ENCODE measurements at regions not wholly inside any gene's neighbourhood (a gene's known extent, or its start where the extent isn't known, plus 50 kb on each side); places are given as distances from the start of the nearest gene placed in this dataset.
"Not testable (repeated sequence)": the region's sequence is repeated elsewhere in the genome, so short reads cannot be mapped to it uniquely, and the experiment has no call there.

DNA sequence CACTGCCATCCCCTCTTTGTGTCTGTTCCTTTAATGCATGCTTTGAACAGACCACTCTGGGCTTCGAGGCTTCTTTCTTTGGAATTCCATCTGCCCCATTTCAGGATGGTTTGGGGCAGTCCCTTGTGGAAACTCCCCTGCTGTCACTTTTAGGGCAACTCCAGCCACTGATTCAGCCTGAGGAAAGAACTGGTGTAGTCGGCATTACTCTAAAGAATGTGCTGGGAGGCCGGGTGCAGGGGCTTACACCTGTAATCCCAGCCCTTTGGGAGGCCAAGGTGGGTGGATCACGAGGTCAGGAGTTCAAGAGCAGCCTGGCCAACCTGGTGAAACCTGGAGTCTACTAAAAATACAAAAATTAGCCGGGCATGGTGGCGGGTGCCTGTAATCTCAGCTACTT is 358.1 kb upstream of the NUPR2 start:
- DNase-seq, result no peak
- ATAC-seq, result no peak
- intact Hi-C loops (cut with DNase I, micrococcal nuclease), result no loop called here

DNA sequence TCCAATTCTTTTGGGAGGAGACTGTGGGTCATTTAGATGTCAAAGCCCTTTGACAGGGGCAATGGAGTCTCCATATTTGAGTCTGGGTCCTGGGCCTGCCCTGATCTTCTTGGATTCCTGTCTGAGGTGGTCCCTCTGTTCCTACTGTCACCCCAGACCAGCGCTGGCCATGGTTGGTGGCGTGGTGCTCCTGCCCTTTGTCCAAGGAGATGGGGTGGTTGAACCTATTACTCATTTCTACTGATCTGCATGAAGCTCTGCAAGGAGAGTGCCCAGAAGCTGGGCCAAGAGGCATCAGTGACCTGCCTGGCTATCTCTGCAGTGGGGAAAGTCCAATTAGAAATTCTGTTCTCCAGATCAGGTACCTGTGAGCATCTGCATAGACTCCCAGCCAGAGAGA is 355.6 kb upstream of the NUPR2 start:
- DNase-seq, result no peak
- ATAC-seq, result no peak
- intact Hi-C loops (cut with DNase I, micrococcal nuclease), result no loop called here

DNA sequence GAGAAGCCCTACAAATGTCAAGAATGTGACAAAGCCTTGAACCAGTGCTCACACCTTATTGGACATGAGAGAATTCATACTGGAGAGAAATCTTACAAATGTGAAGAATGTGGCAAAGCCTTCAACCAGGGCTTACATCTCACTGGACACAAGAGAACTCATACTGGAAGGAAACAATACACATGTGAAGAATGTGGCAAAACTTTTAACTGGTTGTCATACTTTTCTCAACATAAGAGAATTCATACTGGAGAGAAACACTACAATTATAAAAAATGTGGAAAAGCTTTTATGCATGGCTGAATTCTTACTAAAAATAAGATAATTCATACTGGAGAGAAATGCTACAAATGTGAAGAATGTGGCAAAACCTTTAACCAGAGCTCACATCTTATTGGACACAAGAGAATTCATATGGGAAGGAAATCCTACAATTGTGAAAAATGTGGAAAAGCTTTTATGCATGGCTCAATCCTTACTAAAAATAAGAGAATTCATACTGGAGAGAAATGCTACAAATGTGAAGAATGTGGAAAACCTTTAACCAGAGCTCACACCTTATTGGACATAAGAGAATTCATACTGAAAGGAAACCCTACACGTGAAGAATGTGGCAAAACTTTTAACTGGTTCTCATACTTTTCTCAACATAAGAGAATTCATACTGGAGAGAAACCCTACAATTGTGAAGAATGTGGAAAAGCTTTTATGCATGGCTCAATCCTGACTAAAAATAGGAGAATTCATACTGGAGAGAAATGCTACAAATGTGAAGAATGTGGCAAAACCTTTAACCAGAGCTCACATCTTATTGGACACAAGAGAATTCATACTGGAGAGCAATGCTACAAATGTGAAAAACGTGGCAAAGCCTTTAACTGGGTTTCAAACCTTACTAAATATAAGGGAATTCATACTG is 350.6 kb upstream of the NUPR2 start:
- DNase-seq; intact Hi-C loops (cut with DNase I, micrococcal nuclease); ATAC-seq: not testable (repeated sequence)

DNA sequence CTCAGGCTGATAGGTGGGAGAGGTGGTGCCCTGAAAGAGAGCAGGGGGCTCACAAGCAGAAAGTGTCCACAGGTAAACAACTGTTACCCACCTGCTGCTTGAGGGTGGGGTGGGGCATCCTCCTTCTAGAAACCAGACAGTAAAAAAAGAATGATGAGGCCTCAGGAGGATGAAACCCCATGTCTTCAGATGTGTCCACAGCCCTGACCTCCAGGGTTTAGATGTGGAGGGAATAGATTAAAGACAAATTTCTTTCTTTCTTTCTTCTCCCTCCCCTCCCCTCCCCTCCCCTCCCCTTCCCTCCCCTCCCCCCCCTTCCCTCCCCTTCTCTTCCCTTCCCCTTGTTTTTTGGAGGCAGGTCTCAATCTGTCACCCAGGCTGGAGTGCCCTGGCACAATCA is 333.5 kb upstream of the NUPR2 start:
- intact Hi-C loops (cut with DNase I, micrococcal nuclease), result no loop called here

DNA sequence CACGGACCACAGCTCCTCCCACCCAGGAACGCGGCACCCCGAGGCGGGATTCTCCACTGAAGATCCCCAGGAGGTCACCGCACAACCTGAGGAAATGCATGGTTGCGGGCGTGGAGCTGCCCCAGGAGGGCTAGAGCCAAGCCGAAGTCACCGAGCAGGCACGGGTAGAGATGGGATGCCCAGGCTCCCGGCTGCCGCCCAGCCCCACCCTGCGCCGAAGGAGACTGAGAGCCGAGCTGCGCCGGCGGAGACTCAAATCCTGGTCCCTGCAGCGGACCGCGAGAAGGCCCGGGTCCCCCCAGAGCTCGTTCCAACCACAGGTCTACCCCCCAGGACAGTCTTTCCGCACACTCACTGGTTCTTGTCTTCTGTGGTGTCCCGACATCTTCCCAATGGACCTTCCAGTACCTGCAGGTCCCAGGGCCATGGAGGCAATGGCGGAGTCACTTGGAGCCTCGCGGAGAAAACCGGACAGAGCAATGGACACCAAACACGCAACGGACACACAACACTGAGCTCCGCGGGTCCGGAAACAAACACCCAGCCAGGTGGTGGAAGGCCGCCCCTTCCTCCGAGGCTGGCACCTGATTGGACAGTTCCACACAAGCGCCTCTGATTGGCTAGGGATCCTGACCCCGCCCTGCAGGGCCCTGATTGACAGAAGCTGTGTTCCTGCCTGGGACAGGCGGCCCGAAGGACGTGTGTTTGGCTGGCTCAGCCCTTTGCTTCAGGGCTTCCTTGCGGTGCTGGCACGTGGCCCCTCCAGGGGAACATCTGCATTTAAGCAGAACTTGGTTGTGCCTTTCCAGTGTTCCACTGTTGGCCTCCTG is 331.9 kb upstream of the NUPR2 start:
- DNase-seq, result no peak
- ATAC-seq, result no peak

More for the DNA sequence above, 333.5 kb upstream of the NUPR2 start:
- ATAC-seq (no peak), DNase-seq (no peak)

DNA sequence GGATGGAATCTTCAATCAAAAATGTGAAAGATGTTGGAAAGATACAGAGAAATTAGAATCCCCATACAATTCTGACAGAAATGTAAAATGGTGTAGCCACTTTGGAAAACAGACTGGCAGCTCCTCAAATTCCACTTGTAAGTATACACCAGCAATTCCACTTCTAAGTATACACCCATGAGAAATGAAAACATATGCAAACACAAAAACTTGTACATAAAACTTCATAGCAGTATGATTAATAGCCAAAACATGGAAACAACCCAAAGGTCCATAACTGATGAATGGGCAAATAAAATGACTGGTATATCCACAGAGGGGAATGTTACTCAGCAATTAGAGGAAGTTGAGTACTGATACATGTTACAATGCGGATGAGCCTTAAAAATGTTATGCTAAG is 304.3 kb upstream of the NUPR2 start:
- intact Hi-C loops (cut with DNase I, micrococcal nuclease); DNase-seq; ATAC-seq: not testable (repeated sequence)

More for the DNA sequence above, 331.9 kb upstream of the NUPR2 start:
- intact Hi-C loops (cut with DNase I, micrococcal nuclease), result no loop called here

DNA sequence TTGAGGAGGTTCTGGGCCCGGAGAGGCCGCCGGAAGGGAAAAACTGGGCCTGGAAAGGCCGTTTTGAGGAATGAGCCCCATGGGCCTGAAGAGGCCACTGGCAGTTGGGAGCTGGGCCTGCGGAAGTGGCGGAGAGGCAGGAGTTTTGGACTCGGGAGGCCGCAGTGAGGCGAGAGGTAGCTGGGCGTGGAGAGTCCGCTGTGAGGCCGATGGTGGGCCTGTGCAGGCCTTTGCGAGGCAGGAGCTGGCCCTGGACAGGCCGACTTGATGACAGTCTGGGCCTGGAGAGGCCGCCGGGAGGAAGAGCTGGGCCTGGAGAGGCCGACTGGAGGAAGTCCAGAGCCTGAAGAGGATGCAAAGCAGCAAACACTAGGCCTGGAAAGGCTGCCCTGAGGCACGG is 259.0 kb upstream of the NUPR2 start:
- intact Hi-C loops (cut with DNase I, micrococcal nuclease), result no loop called here
- no peak for ATAC-seq
- DNase-seq, result no peak

DNA sequence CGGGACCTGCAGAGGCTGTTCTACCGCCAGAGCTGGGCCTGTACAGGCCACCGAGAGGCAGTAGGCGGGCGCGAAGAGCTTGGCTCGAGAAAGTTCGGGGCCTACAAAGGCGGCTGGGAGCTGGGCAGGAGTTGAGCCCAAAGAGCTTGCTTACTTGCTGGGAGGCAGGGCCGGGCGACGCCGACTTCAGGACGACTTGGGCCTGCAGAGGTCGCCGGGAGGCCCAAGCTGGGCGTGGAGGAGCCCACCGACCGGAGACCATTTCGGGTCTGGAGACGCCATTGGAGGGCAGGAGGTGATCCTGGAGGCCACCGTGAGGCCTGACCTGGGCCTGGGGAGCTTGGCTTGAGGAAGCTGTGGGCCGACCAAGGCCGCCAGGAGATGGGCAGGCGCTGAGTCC is 258.4 kb upstream of the NUPR2 start:
- DNase-seq; ATAC-seq; intact Hi-C loops (cut with DNase I, micrococcal nuclease): not testable (repeated sequence)

DNA sequence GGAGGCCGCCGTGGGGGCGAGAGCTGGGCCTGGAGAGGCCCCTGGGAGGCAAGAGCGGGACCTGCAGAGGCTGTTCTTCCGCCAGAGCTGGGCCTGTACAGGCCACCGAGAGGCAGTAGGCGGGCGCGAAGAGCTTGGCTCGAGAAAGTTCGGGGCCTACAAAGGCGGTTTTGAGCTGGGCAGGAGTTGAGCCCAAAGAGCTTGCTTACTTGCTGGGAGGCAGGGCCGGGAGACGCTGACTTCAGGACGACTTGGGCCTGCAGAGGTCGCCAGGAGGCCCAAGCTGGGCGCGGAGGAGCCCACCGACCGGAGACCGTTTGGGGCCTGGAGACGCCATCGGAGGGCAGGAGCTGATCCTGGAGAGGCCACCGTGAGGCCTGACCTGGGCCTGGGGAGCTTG is 257.1 kb upstream of the NUPR2 start:
- DNase-seq, result peak; percentile 43 to 87
- ATAC-seq; intact Hi-C loops (cut with DNase I, micrococcal nuclease): not testable (repeated sequence)

DNA sequence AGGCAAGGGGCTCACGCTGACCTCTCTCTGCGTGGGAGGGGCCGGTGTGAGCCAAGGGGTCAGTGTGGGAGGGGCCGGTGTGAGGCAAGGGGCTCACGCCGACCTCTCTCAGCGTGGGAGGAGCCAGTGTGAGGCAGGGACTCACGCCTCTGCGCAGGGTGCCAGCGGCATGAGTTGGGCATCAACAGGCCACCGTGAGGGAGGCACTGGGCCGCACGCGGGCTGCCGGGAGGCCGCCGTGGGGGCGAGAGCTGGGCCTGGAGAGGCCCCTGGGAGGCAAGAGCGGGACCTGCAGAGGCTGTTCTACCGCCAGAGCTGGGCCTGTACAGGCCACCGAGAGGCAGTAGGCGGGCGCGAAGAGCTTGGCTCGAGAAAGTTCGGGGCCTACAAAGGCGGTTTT is 255.6 kb upstream of the NUPR2 start:
- ATAC-seq; intact Hi-C loops (cut with DNase I, micrococcal nuclease): not testable (repeated sequence)
- DNase-seq, result peak; percentile 31 to 39

DNA sequence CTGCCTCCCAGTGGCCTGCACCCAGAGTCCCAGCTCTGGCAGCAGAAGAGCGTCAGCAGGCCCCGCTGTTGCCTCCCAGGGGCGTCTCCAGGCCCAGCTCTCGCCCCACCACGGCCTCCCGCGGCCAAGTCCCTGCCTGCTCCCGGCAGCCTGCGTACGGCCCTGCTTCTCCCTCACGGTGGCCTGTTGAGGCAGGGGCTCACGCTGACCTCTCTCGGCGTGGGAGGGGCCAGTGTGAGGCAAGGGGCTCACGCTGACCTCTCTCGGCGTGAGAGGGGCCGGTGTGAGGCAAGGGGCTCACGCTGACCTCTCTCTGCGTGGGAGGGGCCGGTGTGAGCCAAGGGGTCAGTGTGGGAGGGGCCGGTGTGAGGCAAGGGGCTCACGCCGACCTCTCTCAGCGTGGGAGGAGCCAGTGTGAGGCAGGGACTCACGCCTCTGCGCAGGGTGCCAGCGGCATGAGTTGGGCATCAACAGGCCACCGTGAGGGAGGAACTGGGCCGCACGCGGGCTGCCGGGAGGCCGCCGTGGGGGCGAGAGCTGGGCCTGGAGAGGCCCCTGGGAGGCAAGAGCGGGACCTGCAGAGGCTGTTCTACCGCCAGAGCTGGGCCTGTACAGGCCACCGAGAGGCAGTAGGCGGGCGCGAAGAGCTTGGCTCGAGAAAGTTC is 254.1 kb upstream of the NUPR2 start:
- DNase-seq; ATAC-seq; intact Hi-C loops (cut with DNase I, micrococcal nuclease): not testable (repeated sequence)

DNA sequence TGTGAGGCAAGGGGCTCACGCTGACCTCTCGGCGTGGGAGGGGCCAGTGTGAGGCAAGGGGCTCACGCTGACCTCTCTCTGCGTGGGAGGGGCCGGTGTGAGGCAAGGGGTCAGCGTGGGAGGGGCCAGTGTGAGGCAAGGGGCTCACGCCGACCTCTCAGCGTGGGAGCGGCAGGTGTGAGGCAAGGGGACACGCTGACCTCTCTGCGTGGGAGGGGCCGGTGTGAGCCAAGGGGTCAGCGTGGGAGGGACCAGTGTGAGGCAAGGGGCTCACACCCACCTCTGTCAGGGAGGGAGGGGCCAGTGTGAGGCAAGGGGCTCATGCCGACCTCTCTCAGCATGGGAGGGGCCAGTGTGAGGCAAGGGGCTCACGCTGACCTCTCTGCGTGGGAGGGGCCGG is 251.7 kb upstream of the NUPR2 start:
- DNase-seq; ATAC-seq; intact Hi-C loops (cut with DNase I, micrococcal nuclease): not testable (repeated sequence)

DNA sequence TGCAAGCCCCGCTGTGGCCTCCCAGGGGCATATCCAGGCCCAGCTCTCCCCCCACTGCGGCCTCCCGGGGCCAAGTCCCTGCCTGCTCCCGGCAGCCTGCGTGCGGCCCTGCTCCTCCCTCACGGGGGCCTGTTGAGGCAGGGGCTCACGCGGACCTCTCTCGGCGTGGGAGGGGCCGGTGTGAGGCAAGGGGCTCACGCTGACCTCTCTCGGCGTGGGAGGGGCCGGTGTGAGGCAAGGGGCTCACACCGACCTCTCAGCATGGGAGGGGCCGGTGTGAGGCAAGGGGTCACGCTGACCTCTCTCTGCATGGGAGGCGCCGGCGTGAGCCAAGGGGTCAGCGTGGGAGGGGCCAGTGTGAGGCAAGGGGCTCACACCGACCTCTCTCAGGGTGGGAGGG is 251.2 kb upstream of the NUPR2 start:
- ATAC-seq; DNase-seq; intact Hi-C loops (cut with DNase I, micrococcal nuclease): not testable (repeated sequence)

DNA sequence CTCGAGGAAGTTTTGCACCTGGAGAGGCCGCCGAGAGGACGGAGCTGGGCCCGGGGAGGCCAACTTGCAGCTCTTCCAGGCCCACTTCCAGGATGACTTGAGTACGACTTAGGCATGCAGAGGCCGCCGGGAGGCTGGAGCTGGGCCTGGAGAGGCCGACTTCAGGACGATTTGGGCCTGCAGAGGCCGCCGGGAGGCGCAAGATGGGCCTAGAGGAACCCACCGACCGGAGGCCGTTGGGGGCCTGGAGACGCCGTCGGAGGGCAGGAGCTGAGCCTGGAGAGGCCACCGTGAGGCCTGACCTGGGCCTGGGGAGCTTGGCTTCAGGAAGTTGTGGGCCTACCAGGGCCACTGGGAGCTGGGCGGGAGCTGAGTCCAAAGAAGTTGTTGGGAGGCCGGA is 250.5 kb upstream of the NUPR2 start:
- ATAC-seq; DNase-seq; intact Hi-C loops (cut with DNase I, micrococcal nuclease): not testable (repeated sequence)

DNA sequence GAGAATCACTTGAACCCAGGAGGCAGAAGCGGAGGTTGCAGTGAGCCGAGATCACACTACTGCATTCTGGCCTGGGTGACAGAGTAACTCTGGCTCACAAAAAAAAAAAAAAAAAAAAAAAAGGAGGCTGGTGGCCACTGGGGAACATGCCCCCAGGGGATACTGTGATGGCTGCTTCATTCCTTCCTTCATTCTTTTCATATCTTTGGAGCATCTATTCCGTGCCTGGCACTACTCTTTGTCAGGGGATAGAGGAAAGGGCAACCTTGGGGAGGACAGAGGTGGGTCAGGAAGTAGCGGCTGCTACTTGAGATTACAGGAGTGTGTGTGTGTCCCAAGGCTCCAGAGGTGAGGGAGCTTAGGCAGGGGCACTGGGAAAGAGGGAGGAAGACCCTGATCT is 236.4 kb upstream of the NUPR2 start:
- intact Hi-C loops (cut with DNase I, micrococcal nuclease); DNase-seq: not testable (repeated sequence)

DNA sequence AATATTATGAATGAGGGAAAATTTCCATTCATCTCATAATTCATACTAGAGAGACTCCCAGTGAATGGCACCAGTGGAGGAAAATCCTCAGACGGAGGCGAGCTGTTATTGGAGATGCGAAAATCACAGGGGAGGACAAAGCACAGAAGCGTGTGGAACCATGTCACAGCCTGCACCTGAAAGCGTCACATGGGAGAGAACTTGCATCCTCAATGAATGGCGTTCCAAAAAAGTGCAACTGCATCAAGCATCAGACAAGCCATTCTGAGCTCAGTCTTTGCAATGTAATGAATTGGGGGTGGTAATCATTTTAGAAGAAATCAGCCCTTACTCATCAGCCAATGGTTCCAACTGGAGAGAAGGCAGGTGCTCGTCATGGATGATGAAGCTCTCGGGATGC is 235.0 kb upstream of the NUPR2 start:
- ATAC-seq; DNase-seq; intact Hi-C loops (cut with DNase I, micrococcal nuclease): not testable (repeated sequence)

More for the DNA sequence above, 236.4 kb upstream of the NUPR2 start:
- not testable (repeated sequence) for ATAC-seq

DNA sequence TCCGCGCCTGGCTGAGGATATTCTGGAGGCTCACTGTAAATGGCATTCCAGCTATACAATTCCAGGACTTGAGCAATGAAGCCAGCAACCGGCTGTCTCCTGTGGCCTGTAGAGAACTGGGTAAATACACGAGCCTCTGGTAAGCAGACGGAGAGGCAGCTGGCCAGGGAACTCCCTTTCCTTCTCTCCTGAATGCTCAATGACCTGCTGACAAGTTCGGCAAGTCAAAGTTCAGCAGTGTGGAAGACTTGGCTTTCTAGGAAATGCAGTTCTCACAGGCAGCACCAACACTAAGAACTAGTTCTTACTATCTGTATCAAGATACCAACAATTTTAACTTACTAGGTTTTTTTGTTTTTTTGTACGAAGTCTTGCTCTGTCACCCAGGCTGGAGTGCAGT is 232.1 kb upstream of the NUPR2 start:
- intact Hi-C loops (cut with DNase I, micrococcal nuclease); DNase-seq; ATAC-seq: not testable (repeated sequence)

DNA sequence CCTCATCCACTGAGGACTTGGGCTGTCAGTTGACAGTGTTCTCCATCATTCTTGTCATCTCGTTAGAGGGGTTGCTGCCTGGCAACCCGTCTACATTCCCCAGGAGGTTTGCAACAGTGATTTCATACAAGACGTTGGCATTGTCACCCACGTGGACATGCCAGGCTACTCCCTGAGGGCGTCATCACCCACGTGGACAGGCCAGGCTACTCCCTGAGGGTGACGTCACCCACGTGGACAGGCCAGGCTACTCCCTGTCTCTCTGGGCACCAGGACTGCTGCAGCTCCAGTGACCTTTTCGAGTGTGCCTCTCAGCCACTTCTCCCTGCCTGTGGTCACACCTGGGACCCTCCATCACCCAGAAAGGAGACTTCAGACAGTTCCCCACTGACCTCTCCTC is 212.1 kb upstream of the NUPR2 start:
- intact Hi-C loops (cut with DNase I, micrococcal nuclease); DNase-seq; ATAC-seq: not testable (repeated sequence)

DNA sequence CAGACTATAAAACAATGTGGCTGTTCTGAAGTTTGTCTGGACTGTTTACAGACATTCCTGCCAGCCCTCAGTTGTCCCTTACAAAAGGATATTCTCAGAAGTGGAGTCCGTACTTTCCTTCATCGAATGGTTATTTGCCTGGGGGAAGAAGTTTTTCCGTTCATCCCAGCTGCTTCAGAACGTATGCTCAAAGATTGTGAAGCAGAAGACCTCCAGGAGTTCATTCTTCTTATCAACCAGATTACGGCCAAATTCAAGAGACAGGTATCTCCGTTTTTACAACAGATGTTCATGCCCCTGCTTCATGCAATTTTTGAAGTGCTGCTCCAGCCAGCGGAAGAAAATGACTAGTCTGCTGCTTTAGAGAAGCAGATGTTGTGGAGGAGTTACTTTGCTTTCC is 174.3 kb upstream of the NUPR2 start:
- ATAC-seq (no peak), DNase-seq (no peak)
- intact Hi-C loops (cut with DNase I, micrococcal nuclease), result no loop called here

Data from left colon (tissue), 2 donors.